IMR-90 (cell line): ENCODE measurements at regions not wholly inside any gene's neighbourhood (a gene's known extent, or its start where the extent isn't known, plus 50 kb on each side); places are given as distances from the start of the nearest gene placed in this dataset.

Source experiments
- ATAC-seq: fragments of 200-7000 bp; cut with Tn5 transposase; 2 replicates; pipeline ENCODE4 v1.9.1; 2020; ENCODE audit warnings: low read depth, mild to moderate bottlenecking, moderate library complexity
- BruUV-seq: library from RNA; stranded (reverse); fragments of 400-500 nt; replicated peaks from 2 replicates; lab custom pipeline; 2021; lab: Mats Ljungman, UMichigan
- CTCF ChIA-PET: fragments of 300-600 bp; formaldehyde crosslinking; extraction: SDS; loops from one replicate; lab custom pipeline; 2021; ENCODE audit warnings: antibody characterized with exemption; lab: Yijun Ruan, JAX
- POLR2A ChIA-PET: fragments of 300-600 bp; sonication (Branson Sonifier 250); formaldehyde crosslinking; loops from one replicate; lab custom pipeline; 2022; ENCODE audit warnings: antibody characterized with exemption; ENCODE audit not compliant: unreplicated experiment; lab: Charles Lee
- DNase-seq: peaks from one replicate; pipeline ENCODE4 v3.0.0; 2013
- H2AFZ ChIP-seq: replicated peaks from 2 replicates; pipeline ENCODE3; 2013; ENCODE audit warnings: low read length, mild to moderate bottlenecking; ENCODE audit not compliant: poor library complexity
- H2AK5ac ChIP-seq: 2 replicates; pipeline ENCODE4 v1.6.1; 2013; ENCODE audit warnings: low read depth, low read length, inconsistent platforms
- H2AK9ac ChIP-seq: replicated peaks from 2 replicates; pipeline ENCODE3; 2013; ENCODE audit warnings: mild to moderate bottlenecking, low read depth, low read length, moderate library complexity; ENCODE audit not compliant: poor library complexity
- H2BK120ac ChIP-seq: 2 replicates; pipeline ENCODE4 v1.6.1; 2013; ENCODE audit warnings: low read depth, low read length, inconsistent platforms
- H2BK15ac ChIP-seq: 3 replicates; pipeline ENCODE4 v1.6.1; 2013; ENCODE audit warnings: low read depth, low read length, inconsistent platforms
- H2BK20ac ChIP-seq: 2 replicates; pipeline ENCODE4 v1.6.1; 2013; ENCODE audit warnings: low read depth, mild to moderate bottlenecking, inconsistent platforms, low read length, moderate library complexity
- H2BK5ac ChIP-seq: 2 replicates; pipeline ENCODE4 v1.6.1; 2013; ENCODE audit warnings: mild to moderate bottlenecking, low read depth, low read length, inconsistent platforms; ENCODE audit not compliant: poor library complexity, severe bottlenecking
- H3K14ac ChIP-seq: replicated peaks from 2 replicates; pipeline ENCODE4 v1.6.1; 2013; ENCODE audit warnings: low read depth, low read length, inconsistent platforms
- H3K18ac ChIP-seq: 2 replicates; pipeline ENCODE4 v1.6.1; 2013; ENCODE audit warnings: low read depth, low read length, control low read depth
- H3K23ac ChIP-seq: 2 replicates; pipeline ENCODE4 v1.6.1; 2013; ENCODE audit warnings: low read depth, low read length, inconsistent platforms
- H3K27ac ChIP-seq: 2 replicates; pipeline ENCODE4 v1.5.1; 2013; ENCODE audit warnings: mild to moderate bottlenecking, control low read depth, low read length; ENCODE audit not compliant: insufficient read depth
- H3K27me3 ChIP-seq: 2 replicates; pipeline ENCODE4 v1.6.1; 2013; ENCODE audit warnings: low read length; ENCODE audit not compliant: control insufficient read depth, insufficient read depth
- H3K36me3 ChIP-seq: 2 replicates; pipeline ENCODE4 v1.6.1; 2013; ENCODE audit warnings: low read length, mixed read lengths; ENCODE audit not compliant: control insufficient read depth, insufficient read depth
- H3K4ac ChIP-seq: 2 replicates; pipeline ENCODE4 v1.6.1; 2013; ENCODE audit warnings: low read depth, low read length, inconsistent platforms
- H3K4me1 ChIP-seq: 2 replicates; pipeline ENCODE4 v1.6.1; 2013; ENCODE audit warnings: low read length, mixed read lengths; ENCODE audit not compliant: control insufficient read depth, insufficient read depth
- H3K4me2 ChIP-seq: 2 replicates; pipeline ENCODE4 v1.6.1; 2013; ENCODE audit warnings: low read depth, mild to moderate bottlenecking, control low read depth, low read length, moderate library complexity
- H3K4me3 ChIP-seq: 2 replicates; pipeline ENCODE4 v1.5.1; 2013; ENCODE audit warnings: low read depth, mild to moderate bottlenecking, control low read depth, low read length, moderate library complexity; ENCODE audit not compliant: insufficient read depth
- H3K56ac ChIP-seq: 2 replicates; pipeline ENCODE4 v1.6.1; 2013; ENCODE audit warnings: low read length, inconsistent platforms; ENCODE audit not compliant: insufficient read depth; ENCODE audit errors: extremely low read depth
- H3K79me1 ChIP-seq, 2 experiments: 2 replicates each; pipeline ENCODE4 v1.6.1; 2013; ENCODE audit warnings: low read length in 2 of 2, inconsistent platforms in 1 of 2, low read depth in 1 of 2
- H3K9ac ChIP-seq: 2 replicates; pipeline ENCODE4 v1.6.1; 2013; ENCODE audit warnings: low read depth, low read length, control low read depth
- H3K9me1 ChIP-seq: 2 replicates; pipeline ENCODE4 v1.6.1; 2013; ENCODE audit warnings: low read length, inconsistent platforms; ENCODE audit not compliant: insufficient read depth
- H3K9me3 ChIP-seq: 2 replicates; pipeline ENCODE4 v1.6.1; 2013; ENCODE audit warnings: low read length; ENCODE audit not compliant: control insufficient read depth, insufficient read depth
- H4K20me1 ChIP-seq: 2 replicates; pipeline ENCODE4 v1.6.1; 2013; ENCODE audit warnings: low read length, inconsistent platforms; ENCODE audit not compliant: insufficient read depth
- H4K5ac ChIP-seq: 2 replicates; pipeline ENCODE4 v1.6.1; 2013; ENCODE audit warnings: mild to moderate bottlenecking, low read depth, low read length, control low read depth
- H4K8ac ChIP-seq, 2 experiments: 2 replicates each; pipeline ENCODE4 v1.6.1; 2013; ENCODE audit warnings: low read depth in 2 of 2, low read length in 2 of 2, control low read depth in 1 of 2, inconsistent platforms in 1 of 2
- H4K91ac ChIP-seq: 2 replicates; pipeline ENCODE4 v1.6.1; 2013; ENCODE audit warnings: low read depth, low read length, inconsistent platforms; ENCODE audit not compliant: insufficient read depth
- BHLHE40 ChIP-seq: fragments of 150-350 bp; IDR thresholded peaks from 2 replicates; pipeline ENCODE4 v1.6.1; 2016; ENCODE audit warnings: mild to moderate bottlenecking, low read depth, low read length
- CHD1 ChIP-seq: IDR thresholded peaks from 2 replicates; pipeline ENCODE4 v1.6.1; 2012; ENCODE audit warnings: low read depth, low read length, improper control_type of control experiment
- FOS ChIP-seq: fragments of 150-350 bp; IDR thresholded peaks from 2 replicates; pipeline ENCODE4 v1.6.1; 2016; ENCODE audit warnings: low read depth, low read length
- MAFK ChIP-seq: IDR thresholded peaks from 2 replicates; pipeline ENCODE4 v1.6.1; 2012; ENCODE audit warnings: low read depth, low read length, improper control_type of control experiment
- MAZ ChIP-seq: IDR thresholded peaks from 2 replicates; pipeline ENCODE4 v1.6.1; 2012; ENCODE audit warnings: low read depth, mild to moderate bottlenecking, low read length, improper control_type of control experiment, moderate library complexity, borderline replicate concordance
- MXI1 ChIP-seq: IDR thresholded peaks from 2 replicates; pipeline ENCODE4 v1.6.1; 2012; ENCODE audit warnings: low read depth, mild to moderate bottlenecking, low read length, moderate library complexity, borderline replicate concordance
- NFE2L2 ChIP-seq: fragments of 150-350 bp; IDR thresholded peaks from 2 replicates; pipeline ENCODE4 v1.6.1; 2016; ENCODE audit warnings: low read depth, mild to moderate bottlenecking, low read length
- POLR2A ChIP-seq: IDR thresholded peaks from 2 replicates; pipeline ENCODE4 v1.6.1; 2012; ENCODE audit warnings: mild to moderate bottlenecking, low read depth, low read length
- RAD21 ChIP-seq: IDR thresholded peaks from 2 replicates; pipeline ENCODE4 v1.6.1; 2012; ENCODE audit warnings: low read length, improper control_type of control experiment
- RCOR1 ChIP-seq: IDR thresholded peaks from 2 replicates; pipeline ENCODE4 v1.6.1; 2012; ENCODE audit warnings: mild to moderate bottlenecking, low read length, improper control_type of control experiment; ENCODE audit not compliant: insufficient replicate concordance
- USF2 ChIP-seq: fragments of 150-350 bp; IDR thresholded peaks from 2 replicates; pipeline ENCODE4 v1.6.1; 2017; ENCODE audit warnings: mild to moderate bottlenecking, antibody characterized with exemption, low read length, low read depth
- WGBS, 2 experiments: methylation state at CpG; one replicate each; pipeline versions ENCODE4 v1.1.5 to v1.1.7; 2013; ENCODE audit warnings: missing lambda C conversion rate in 2 of 2; ENCODE audit not compliant: insufficient read length in 1 of 2; ENCODE audit errors: extremely low coverage in 2 of 2; 5-methylcytosine and 5-hydroxymethylcytosine counted together
- dilution Hi-C: fragments of 300-500 bp; cut with HindIII; formaldehyde crosslinking; loops from one replicate; pipeline ENCODE4 v1.14.3; 2018; ENCODE audit warnings: low sequenced_read_pairs; ENCODE audit not compliant: unreplicated experiment
- in situ Hi-C: fragments of 300-500 bp; cut with MboI; formaldehyde crosslinking; loops from 3 replicates; pipeline ENCODE4 v1.14.3; 2019; ENCODE audit warnings: low sequenced_read_pairs, inconsistent platforms, mixed read lengths
- intact Hi-C: fragments of 100-400 bp; cut with micrococcal nuclease; formaldehyde crosslinking; loops from 2 replicates; pipeline ENCODE4 v1.10.0; 2022

- no peak overlapping the region for H3K27ac ChIP-seq
- DNase-seq (no peak), ATAC-seq (no peak)
- H2BK20ac ChIP-seq: no peak overlapping the region
- no peak overlapping the region for H2BK5ac ChIP-seq
- no peak overlapping the region for H3K18ac ChIP-seq
- intact Hi-C loops: no loop called here
- H3K27me3 ChIP-seq: no peaks in the 10 kb centered on the region; the same call in 1 of the 2 replicates
- BruUV-seq: no TSS peak
- H3K9ac ChIP-seq: no peak overlapping the region
- no peak overlapping the region for H3K4ac ChIP-seq
- dilution Hi-C loops: no loop called here
- H3K4me3 ChIP-seq: no peak overlapping the region
- H2BK15ac ChIP-seq: no peak overlapping the region
- H3K36me3 ChIP-seq: no peaks in the 10 kb centered on the region
- no peak overlapping the region for H4K5ac ChIP-seq
- no peaks in the 10 kb centered on the region for H3K9me3 ChIP-seq
- CTCF ChIA-PET: no interaction called here
- H3K4me1 ChIP-seq: no peaks in the 10 kb centered on the region
- no peak overlapping the region for H2AK9ac ChIP-seq
- no peaks in the 10 kb centered on the region for H4K20me1 ChIP-seq
- in situ Hi-C loops: no loop called here
- H3K9me1 ChIP-seq: no peaks in the 10 kb centered on the region
- no peak overlapping the region for H2AFZ ChIP-seq
- POLR2A ChIA-PET: no interaction called here
- H3K14ac ChIP-seq: no peak overlapping the region
- H3K56ac ChIP-seq: no peak overlapping the region
- H3K79me1 ChIP-seq: no peaks in the 10 kb centered on the region
- no CpG with 5 or more reads among the region's 1 CpG for WGBS, 2 experiments
- no peak for TF ChIP-seq POLR2A
- TF ChIP-seq RAD21: no peak
- TF ChIP-seq BHLHE40: no peak
- TF ChIP-seq USF2: no peak
- TF ChIP-seq RCOR1: no peak
- no peak for TF ChIP-seq MXI1
- no peak for TF ChIP-seq MAZ
- TF ChIP-seq CHD1: no peak
- no peak for TF ChIP-seq NFE2L2
- no peak for TF ChIP-seq FOS
- no peak for TF ChIP-seq MAFK
- H3K4me2 ChIP-seq: no peak overlapping the region
- no peak overlapping the region for H4K8ac ChIP-seq
- H3K23ac ChIP-seq: no peak overlapping the region
- no peak overlapping the region for H2BK120ac ChIP-seq
- H2AK5ac ChIP-seq: no peak overlapping the region
- no peak overlapping the region for H4K91ac ChIP-seq
Observed at GRCh38 chr4:108488865-108489264, 131.5 kb upstream of the RPL34 start.
